DOHH2 (cell line): ENCODE measurements at regions not wholly inside any gene's neighbourhood (a gene's known extent, or its start where the extent isn't known, plus 50 kb on each side); places are given as distances from the start of the nearest gene placed in this dataset.
A peak's percentile ranks its signal among the peaks of the same experiment; 100 is the strongest.
"Not testable (repeated sequence)": the region's sequence is repeated elsewhere in the genome, so short reads cannot be mapped to it uniquely, and the experiment has no call there.

ENCODE experiments used
- H3F3A ChIP-seq: fragments of 200-600 bp; sonication (generic), shearing (Covaris generic); 2 replicates; pipeline ENCODE4 v1.6.0; 2016; ENCODE audit warnings: antibody characterized with exemption, mild to moderate bottlenecking; ENCODE audit not compliant: control insufficient read depth, insufficient read depth
- H3K27ac ChIP-seq: fragments of 200-600 bp; sonication (generic); 2 replicates; pipeline ENCODE4 v1.5.1; 2014; ENCODE audit warnings: low read depth, mild to moderate bottlenecking, low read length, moderate library complexity
- H3K27me3 ChIP-seq: fragments of 200-600 bp; sonication (generic); 2 replicates; pipeline ENCODE4 v1.6.1; 2014; ENCODE audit warnings: mild to moderate bottlenecking, low read length, mixed read lengths; ENCODE audit not compliant: control insufficient read depth
- H3K36me3 ChIP-seq: fragments of 200-600 bp; sonication (generic); 2 replicates; pipeline ENCODE4 v1.6.1; 2014; ENCODE audit warnings: mild to moderate bottlenecking, low read length, moderate library complexity, mixed read lengths; ENCODE audit not compliant: control insufficient read depth
- H3K4me1 ChIP-seq: fragments of 200-600 bp; sonication (generic); 2 replicates; pipeline ENCODE4 v1.6.1; 2014; ENCODE audit warnings: mild to moderate bottlenecking, low read length, mixed read lengths; ENCODE audit not compliant: control insufficient read depth
- H3K4me2 ChIP-seq: fragments of 200-600 bp; sonication (generic); 2 replicates; pipeline ENCODE4 v1.6.0; 2014; ENCODE audit warnings: mild to moderate bottlenecking, low read length, moderate library complexity
- H3K4me3 ChIP-seq: fragments of 200-600 bp; sonication (generic); 2 replicates; pipeline ENCODE4 v1.5.1; 2014; ENCODE audit warnings: mild to moderate bottlenecking, low read length, mixed read lengths
- H3K79me2 ChIP-seq: fragments of 200-600 bp; sonication (generic); 2 replicates; pipeline ENCODE4 v1.6.1; 2014; ENCODE audit warnings: mild to moderate bottlenecking, low read length, mixed read lengths; ENCODE audit not compliant: control insufficient read depth
- H3K9me2 ChIP-seq: fragments of 200-600 bp; sonication (generic); replicated peaks from 2 replicates; pipeline ENCODE4 v1.6.1; 2014; ENCODE audit warnings: mild to moderate bottlenecking, low read length, mixed read lengths; ENCODE audit not compliant: control insufficient read depth
- H3K9me3 ChIP-seq: fragments of 200-600 bp; sonication (generic); 2 replicates; pipeline ENCODE4 v1.6.1; 2014; ENCODE audit warnings: antibody characterized with exemption, low read length, mixed read lengths; ENCODE audit not compliant: control insufficient read depth, insufficient read depth
- H4K20me1 ChIP-seq: fragments of 200-600 bp; sonication (generic); 2 replicates; pipeline ENCODE4 v1.6.0; 2014; ENCODE audit warnings: low read depth, mild to moderate bottlenecking, antibody characterized with exemption, low read length, moderate library complexity; ENCODE audit not compliant: control insufficient read depth, insufficient read depth
- CTCF ChIP-seq: fragments of 200-600 bp; sonication (generic); IDR thresholded peaks from one replicate; pipeline ENCODE4 v1.5.1; 2014; ENCODE audit warnings: antibody characterized with exemption, mild to moderate bottlenecking, low read depth, low read length; ENCODE audit not compliant: poor library complexity, severe bottlenecking
- EZH2phosphoT487 ChIP-seq: fragments of 200-600 bp; sonication (generic); IDR thresholded peaks from 2 replicates; pipeline ENCODE4 v1.6.1; 2017; ENCODE audit warnings: borderline replicate concordance, mild to moderate bottlenecking, antibody characterized with exemption, low read length, moderate library complexity, mixed read lengths

GRCh38 chrX:146934256-146934655 lies 119.7 kb upstream of the CXorf51A start:
- Histone ChIP-seq H3K79me2 (no peaks in the 10 kb centered on the region), H3K36me3 (no peaks in the 10 kb centered on the region), H4K20me1 (no peaks in the 10 kb centered on the region), H3K27me3 (no peaks in the 10 kb centered on the region), H3K9me2 (no peaks in the 10 kb centered on the region), H3K27ac (no peak overlapping the region), H3K4me3 (no peak overlapping the region), H3K9me3 (no peaks in the 10 kb centered on the region), H3F3A (no peaks in the 10 kb centered on the region), H3K4me1 (peaks cover 10% of the 10 kb centered on the region), H3K4me2 (peak overlapping the region; percentile 19; the same call in 1 of the 2 replicates)
- TF ChIP-seq EZH2phosphoT487 (no peak), CTCF (no peak)

GRCh38 chrX:146932997-146933396 lies 118.5 kb upstream of the CXorf51A start:
- H3K4me3 ChIP-seq, H3K27me3 ChIP-seq, H3K9me2 ChIP-seq, H3K27ac ChIP-seq, H3F3A ChIP-seq, H4K20me1 ChIP-seq, H3K79me2 ChIP-seq, H3K4me1 ChIP-seq, H3K4me2 ChIP-seq, H3K36me3 ChIP-seq, H3K9me3 ChIP-seq: not testable (repeated sequence)

DNA sequence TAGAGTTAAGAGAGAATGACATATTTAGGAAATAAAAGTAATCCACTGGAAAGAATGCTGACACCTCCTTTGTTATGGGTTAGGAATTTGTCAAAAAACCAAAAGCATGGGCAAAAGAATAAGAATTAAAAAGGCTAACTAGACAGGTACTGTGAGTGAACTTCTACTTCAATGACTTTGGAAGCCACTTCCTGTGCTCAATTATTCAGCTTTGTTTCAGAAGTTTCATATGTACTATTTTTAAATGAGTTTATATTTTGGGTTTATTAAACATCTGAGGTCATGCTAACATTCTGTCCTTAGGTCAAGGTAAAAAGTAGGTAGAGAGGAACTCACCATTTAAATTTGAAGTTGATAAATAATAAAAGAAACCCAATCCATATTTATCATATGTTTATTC lies 106.7 kb upstream of the CXorf51A start:
- Histone ChIP-seq H3K27me3 (no peaks in the 10 kb centered on the region), H3F3A (no peaks in the 10 kb centered on the region), H3K4me2 (peak overlapping the region; percentile 27; the same call in 1 of the 2 replicates), H3K4me3 (no peak overlapping the region), H3K36me3 (no peaks in the 10 kb centered on the region), H4K20me1 (no peaks in the 10 kb centered on the region), H3K4me1 (peaks cover 17% of the 10 kb centered on the region), H3K79me2 (no peaks in the 10 kb centered on the region), H3K9me2 (no peaks in the 10 kb centered on the region), H3K27ac (peak overlapping the region; percentile 26), H3K9me3 (no peaks in the 10 kb centered on the region)
- no peak for TF ChIP-seq CTCF
- TF ChIP-seq EZH2phosphoT487 = no peak

- Histone ChIP-seq H3K9me2 (no peaks in the 10 kb centered on the region), H3K4me1 (no peaks in the 10 kb centered on the region), H3K36me3 (no peaks in the 10 kb centered on the region), H4K20me1 (no peaks in the 10 kb centered on the region), H3K4me2 (no peak overlapping the region), H3K4me3 (no peak overlapping the region), H3K79me2 (no peaks in the 10 kb centered on the region), H3F3A (no peaks in the 10 kb centered on the region), H3K27ac (no peak overlapping the region), H3K9me3 (no peaks in the 10 kb centered on the region), H3K27me3 (no peaks in the 10 kb centered on the region)
- TF ChIP-seq CTCF (no peak), EZH2phosphoT487 (no peak)
Measured at GRCh38 chrX:146907391-146908240, 93.1 kb upstream of the CXorf51A start.
